ENCODE measurements at regions not wholly inside any gene's neighbourhood (a gene's known extent, or its start where the extent isn't known, plus 50 kb on each side); places are given as distances from the start of the nearest gene placed in this dataset.

GRCh38 chr2:234438305-234438977 lies 58.4 kb downstream of the ARL4C start:
- no peak for DNase-seq

- DNase-seq: peak; percentile 64
Measured at GRCh38 chr2:234437642-234438304, 59.1 kb downstream of the ARL4C start.

DNA sequence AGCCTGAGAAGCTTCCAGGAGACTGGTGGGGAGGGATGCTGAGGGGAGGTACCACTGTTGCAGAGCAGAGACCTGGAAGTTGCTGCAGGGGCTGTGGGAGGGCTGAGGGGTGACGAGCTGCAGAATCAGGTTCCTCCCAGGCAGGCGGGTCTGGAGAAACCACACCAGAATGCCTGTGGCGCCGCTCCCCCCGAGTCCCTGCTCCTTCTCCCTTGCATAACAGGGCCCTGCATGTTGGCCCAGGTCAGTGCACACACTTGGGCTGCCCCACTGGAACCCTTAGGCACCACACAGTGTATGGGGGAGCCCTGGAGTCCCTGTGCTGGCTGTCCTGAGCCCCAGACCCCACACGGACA lies 60.4 kb downstream of the ARL4C start:
- no peak for DNase-seq

- no peak for DNase-seq
Measured at GRCh38 chr2:234435836-234436481, 60.9 kb downstream of the ARL4C start.

DNA sequence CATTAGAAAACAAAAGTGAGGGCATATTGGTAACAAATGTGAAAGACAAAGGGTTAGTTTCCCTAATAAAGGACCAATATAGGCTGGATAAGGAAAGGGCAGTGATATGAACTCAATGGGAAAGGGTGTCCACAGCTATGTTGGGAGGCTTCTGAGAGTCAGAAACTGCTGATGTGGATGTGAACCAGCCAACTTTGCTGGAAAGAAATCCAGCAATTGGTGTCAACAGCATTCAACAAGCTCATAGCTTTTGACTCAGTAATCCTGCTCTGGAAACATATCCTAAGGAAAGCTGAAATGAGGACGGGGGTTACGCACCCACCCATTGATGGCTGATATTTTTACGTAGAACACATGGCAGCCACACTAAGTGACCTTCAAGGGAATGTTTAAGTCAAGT lies 63.7 kb downstream of the ARL4C start:
- no peak for DNase-seq

DNA sequence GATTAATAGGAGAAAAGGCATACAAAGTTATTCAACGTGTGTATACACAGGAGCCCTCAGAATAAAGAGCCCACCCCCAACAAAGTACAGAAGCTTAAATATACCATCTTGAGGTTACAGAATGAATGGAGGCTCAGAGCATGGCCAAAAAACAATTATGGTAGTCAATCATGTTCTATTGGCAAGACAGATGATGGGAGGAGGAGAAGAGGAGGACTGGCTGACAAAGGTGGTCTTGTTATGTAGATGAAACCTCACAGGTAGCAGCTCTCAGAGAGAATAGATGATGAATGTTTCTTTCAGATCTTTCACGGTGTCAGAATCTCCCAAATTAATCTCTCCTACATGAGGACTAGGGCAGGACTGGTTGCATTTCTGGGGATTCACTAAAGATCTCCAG lies 66.0 kb downstream of the ARL4C start:
- DNase-seq: no peak

- DNase-seq: no peak
Measured at GRCh38 chr2:234429265-234429664, 67.6 kb downstream of the ARL4C start.

GRCh38 chr2:234427081-234428061 lies 69.5 kb downstream of the ARL4C start:
- DNase-seq: no peak

DNA sequence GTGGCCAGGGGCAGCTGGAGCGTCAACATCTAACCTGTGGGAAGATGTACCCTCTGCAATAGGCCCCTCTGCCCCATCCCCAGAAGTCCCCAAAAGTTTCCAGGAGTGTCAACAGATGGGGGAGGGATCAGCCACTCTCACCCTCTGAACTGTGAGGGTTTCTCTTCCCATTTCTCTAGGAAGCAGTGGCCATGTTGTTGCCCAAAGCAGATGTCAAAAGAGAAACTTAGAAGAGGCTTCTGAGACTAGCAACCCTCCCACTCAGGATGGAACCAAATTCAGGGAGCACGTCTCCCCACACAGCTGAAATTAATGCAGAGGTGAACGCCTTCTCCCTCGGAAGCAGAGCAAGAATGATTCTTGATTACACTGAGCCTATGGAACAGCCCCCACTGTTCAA lies 70.3 kb downstream of the ARL4C start:
- no peak for DNase-seq

DNA sequence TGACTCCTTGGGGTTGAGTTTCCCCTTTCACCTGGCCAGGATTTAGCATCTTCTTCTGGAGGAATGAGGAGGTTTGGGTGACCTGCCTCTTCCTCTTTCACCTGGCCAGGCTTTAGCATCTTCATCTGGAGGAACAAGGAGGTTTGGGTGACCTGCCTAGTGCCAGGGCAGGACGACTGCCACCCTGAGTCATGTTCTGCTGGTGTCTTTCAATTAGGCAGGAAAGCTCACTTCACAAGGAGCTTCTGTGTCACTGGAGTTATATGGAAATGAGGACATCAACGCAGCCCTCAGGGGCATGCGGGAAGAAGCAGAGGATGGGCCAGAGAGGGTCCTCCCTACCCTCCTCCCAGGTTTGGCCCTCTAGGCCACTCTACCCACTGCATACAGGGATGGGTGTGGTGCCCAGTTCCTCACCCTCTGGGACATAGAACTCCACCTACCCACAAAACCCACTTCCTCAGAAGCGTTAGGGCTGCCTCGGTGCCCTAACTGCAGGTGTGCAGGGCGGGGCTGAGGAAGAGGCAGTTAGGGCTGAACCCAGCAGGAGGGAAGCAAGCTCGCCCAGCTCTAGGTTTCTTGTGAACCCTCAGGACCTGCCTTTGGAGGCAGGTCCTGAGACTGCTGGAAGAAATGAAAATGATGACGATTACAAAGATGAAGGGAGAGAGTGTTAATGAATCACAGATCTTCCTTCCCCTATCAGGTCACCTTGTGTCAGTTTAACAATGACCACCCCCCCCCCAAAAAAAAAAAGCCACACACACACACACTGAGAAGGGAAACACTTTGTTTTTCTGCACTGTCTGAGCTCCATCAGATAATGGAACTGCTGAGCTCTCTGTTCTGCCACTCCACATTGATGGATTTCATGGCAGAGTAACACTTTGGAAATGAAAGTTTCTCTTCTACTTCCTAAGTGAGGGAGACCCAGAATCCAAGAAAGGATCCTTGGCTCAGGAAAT lies 71.0 kb downstream of the ARL4C start:
- no peak for DNase-seq

- no peak for DNase-seq
Measured at GRCh38 chr2:234423884-234424283, 73.0 kb downstream of the ARL4C start.

- no peak for DNase-seq
Measured at GRCh38 chr2:234422981-234423431, 73.9 kb downstream of the ARL4C start.

DNA sequence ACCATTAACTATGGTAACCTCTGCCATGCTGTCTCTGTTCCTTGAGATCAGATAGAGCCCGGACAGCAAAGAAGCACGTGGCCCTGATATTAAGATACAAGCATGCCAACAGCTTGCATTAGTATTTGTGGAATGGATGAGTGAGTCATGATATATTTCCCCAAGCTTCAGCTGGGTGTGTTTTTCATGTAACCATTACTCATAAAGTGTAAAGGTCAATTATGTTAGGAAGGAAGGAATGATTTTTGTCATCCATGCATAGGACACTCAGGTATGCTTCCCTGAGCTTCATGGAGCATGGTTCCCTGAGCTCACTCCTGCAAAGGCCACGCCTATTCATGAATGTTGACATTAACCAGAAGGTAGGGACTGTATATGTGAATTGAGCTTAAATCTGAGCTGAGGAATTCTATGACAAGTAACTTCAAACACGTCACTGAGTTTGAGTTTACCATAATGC lies 74.6 kb downstream of the ARL4C start:
- no peak for DNase-seq

DNA sequence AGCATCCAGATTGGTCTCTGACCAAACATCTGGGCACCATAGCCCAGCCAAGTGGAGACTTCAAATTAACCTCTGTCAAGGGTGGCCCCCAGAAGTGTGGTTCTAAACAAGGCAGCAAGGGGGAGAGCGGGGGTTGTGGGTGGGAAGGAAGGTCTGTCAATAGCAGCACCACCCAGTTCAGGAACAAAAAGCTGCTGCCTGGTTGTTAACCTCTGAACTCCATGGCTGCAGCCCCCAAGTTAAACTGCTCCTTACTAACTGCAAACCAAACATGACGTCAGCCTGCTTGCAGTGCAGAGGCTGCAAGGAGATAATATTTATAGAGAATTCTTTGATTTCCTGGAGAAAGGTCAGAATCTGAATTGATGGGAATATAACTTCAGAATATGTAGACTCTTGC lies 76.5 kb downstream of the ARL4C start:
- DNase-seq: no peak

DNA sequence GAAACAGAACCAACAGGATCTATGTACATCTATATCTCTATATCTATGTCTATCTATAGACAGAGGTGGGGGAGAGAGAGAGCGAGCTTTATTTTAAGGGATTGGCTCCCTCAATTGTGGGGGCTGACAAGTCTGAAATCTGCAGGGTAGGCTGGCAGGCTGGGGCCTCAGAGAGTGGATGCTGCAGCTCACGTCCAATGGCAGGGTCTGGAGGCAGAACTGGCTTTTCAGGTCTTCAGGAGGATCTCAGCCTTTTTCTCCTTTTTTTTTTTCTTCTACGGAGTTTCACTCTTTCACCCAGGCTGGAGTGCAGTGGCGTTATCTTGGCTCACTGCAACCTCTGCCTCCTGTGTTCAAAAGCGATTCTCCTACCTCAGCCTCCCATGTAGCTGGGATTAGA lies 77.2 kb downstream of the ARL4C start:
- no peak for DNase-seq

DNA sequence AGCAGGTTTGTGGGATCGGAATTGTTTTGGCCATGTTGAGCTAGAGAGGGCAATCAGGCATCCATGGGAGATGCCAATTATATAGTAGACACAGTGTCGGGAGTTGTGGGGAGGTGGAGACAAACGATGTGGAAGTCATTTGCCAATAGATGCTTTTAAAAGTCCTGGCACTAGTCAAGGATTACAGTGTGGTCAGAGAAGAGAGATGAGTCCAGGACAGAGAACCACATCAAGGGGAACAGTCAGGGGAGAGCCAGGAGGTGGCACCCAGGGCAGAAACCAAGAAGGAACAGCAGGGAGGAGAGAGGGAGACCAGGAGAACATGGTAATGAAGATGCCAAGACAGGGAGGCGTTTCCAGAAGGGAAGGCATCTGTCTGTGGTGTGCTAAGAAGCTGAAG lies 81.2 kb downstream of the ARL4C start:
- DNase-seq: no peak

GRCh38 chr2:234414596-234414995 lies 82.3 kb downstream of the ARL4C start:
- no peak for DNase-seq

GRCh38 chr2:234412726-234413125 lies 84.2 kb downstream of the ARL4C start:
- no peak for DNase-seq

GRCh38 chr2:234411793-234412192 lies 85.1 kb downstream of the ARL4C start:
- DNase-seq: no peak

DNA sequence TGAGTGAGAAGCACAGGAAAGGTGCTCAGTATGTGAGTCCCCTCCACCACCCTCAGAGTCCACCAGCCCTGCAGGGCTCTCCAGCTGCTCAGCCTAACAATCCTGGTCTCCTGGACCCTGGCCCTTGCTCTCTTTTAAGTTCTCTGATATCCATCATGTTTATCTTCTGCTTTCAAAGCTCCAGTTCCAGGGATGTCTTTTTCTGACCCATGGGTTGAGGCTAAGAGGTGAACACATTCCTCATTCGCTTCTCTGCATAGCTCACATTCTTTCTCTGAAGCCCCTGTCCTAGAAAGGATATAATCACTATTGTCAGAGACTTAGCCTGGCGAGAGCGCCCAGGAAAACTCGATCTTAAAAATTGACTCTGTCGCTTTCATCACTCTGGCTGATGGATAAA lies 86.4 kb downstream of the ARL4C start:
- DNase-seq: no peak

- no peak for DNase-seq
Measured at GRCh38 chr2:234409590-234409989, 87.3 kb downstream of the ARL4C start.

GRCh38 chr2:234406085-234406484 lies 90.8 kb downstream of the ARL4C start:
- no peak for DNase-seq
